ENCODE measurements at regions not wholly inside any gene's neighbourhood (a gene's known extent, or its start where the extent isn't known, plus 50 kb on each side); places are given as distances from the start of the nearest gene placed in this dataset.

DNA sequence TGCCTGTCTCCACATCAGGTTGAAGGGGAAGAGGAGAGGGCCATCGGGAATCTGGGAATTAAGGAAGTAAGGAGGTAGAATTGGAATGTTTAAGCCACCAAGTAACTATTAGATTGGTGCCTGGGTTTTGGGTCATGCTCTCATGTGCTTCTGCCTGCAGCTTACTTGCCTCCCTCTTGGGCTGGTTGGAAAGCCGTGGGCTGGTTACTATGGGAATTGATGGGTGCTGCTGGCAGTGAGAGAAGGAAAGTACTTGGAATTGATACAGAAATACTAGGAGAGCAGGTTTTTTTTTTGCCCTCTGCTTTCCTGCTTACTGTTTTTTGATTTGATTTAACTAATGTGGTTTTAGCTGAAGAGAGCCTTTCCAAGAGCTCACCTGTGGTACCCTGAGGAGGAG is 493.5 kb upstream of the RGS6 start:
- peaks cover 0 to 2% (median 0%) of the 10 kb centered on the region in 5 experiments for H3K9me3 ChIP-seq (ENCODE audit: control extremely low read depth in 1 of 5, control insufficient read depth in 4 of 5, insufficient read depth in 2 of 5, low read depth in 1 of 5, low read length in 4 of 5)
- 100% methylated on average over 1 of the region's 2 CpGs for WGBS (ENCODE audit: insufficient coverage)
- H3K4me3 ChIP-seq (ENCODE audit: control insufficient read depth in 1 of 7, extremely low read depth in 1 of 7, insufficient read depth in 4 of 7, low read depth in 2 of 7, low read length in 6 of 7): no peak overlapping the region
- H3K27ac ChIP-seq (ENCODE audit: insufficient read depth in 1 of 2, low read depth in 1 of 2, low read length in 2 of 2, poor library complexity in 1 of 2, severe bottlenecking in 2 of 2): no peak overlapping the region
- no peak for DNase-seq
- CTCF ChIA-PET: no interaction called here
- H3K4me1 ChIP-seq (ENCODE audit: control extremely low read depth in 1 of 4, control insufficient read depth in 4 of 4, insufficient read depth in 4 of 4, low read length in 3 of 4): no peaks in the 10 kb centered on the region
- no peaks in the 10 kb centered on the region for H3K27me3 ChIP-seq (replicated peaks in 2 of 5; ENCODE audit: control insufficient read depth in 4 of 5, insufficient read depth in 5 of 5, low read length in 4 of 5)
- no peaks in the 10 kb centered on the region for H3K36me3 ChIP-seq (ENCODE audit: control insufficient read depth in 4 of 4, insufficient read depth in 4 of 4, low read length in 3 of 4)
- POLR2A ChIA-PET: no interaction called here

DNA sequence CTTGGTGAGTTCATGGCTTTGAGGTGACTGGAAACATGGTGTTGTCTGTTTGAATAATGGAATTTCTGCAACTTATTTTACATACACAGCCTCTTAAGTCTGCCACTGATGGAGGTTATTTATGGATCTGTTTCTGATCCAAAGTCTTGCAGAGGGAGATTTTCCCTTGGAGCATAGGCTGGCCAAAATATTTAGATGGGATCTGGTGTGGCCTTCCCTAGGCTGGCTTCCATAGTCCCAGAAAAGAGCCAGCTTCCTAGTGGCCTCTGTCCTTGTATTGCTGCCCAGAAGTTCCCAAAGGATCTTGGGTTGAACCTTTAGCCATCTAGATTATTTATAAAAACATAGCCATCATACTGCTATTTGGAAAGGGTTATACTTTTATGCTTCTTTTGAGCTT is 491.1 kb upstream of the RGS6 start:
- no peak for DNase-seq
- no peaks in the 10 kb centered on the region for H3K4me1 ChIP-seq (ENCODE audit: control extremely low read depth in 1 of 4, control insufficient read depth in 4 of 4, insufficient read depth in 4 of 4, low read length in 3 of 4)
- no peak overlapping the region for H3K27ac ChIP-seq (ENCODE audit: insufficient read depth in 1 of 2, low read depth in 1 of 2, low read length in 2 of 2, poor library complexity in 1 of 2, severe bottlenecking in 2 of 2)
- no peaks in the 10 kb centered on the region for H3K27me3 ChIP-seq (replicated peaks in 2 of 5; ENCODE audit: control insufficient read depth in 4 of 5, insufficient read depth in 5 of 5, low read length in 4 of 5)
- H3K4me3 ChIP-seq (ENCODE audit: control insufficient read depth in 1 of 7, extremely low read depth in 1 of 7, insufficient read depth in 4 of 7, low read depth in 2 of 7, low read length in 6 of 7): no peak overlapping the region
- H3K36me3 ChIP-seq (ENCODE audit: control insufficient read depth in 4 of 4, insufficient read depth in 4 of 4, low read length in 3 of 4): no peaks in the 10 kb centered on the region
- H3K9me3 ChIP-seq (ENCODE audit: control extremely low read depth in 1 of 5, control insufficient read depth in 4 of 5, insufficient read depth in 2 of 5, low read depth in 1 of 5, low read length in 4 of 5): no peaks in the 10 kb centered on the region
- POLR2A ChIA-PET: no interaction called here
- CTCF ChIA-PET: interaction anchor here (1.7 kb wide), 1 partner anchor 11 kb away, joined by 7 read pairs; no protein-coding TSS in a partner anchor

DNA sequence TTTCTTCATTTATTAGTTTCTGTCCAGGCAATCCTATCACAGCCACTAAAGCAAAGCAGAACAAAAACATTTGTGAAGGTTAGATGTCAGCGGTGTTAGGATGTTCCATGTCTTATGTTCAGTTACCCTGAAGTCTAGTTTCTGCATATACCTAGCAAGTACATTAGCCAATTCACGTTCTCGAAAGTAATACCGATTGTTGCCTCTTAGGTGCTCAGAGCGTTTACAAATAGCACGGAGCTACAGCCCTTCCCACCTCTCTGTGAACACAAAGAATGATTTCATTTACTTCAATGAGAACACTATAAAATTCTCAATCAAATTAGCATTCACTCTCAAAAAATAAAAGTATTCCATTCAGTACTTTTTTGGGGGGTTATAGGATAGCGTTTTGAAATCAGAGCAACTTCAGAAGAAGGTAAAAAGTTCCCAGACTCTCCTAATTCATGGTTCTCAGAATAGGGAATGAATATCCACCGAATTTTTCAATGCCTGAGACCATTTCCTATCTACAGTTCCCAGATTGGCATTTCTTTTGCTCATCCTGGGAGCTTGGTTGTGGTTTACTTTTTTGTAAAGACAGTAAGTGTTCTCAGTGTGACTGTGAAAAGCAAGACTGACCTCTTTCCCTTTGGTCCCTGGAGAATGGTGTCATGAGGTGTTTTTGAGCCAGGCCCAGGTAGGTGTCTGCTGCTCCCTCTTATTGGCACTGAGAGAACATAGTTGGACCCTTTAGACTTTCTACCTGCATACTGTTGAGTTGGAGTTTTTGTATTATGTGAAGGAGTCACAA is 488.0 kb upstream of the RGS6 start:
- no peak overlapping the region for H3K27ac ChIP-seq (ENCODE audit: insufficient read depth in 1 of 2, low read depth in 1 of 2, low read length in 2 of 2, poor library complexity in 1 of 2, severe bottlenecking in 2 of 2)
- POLR2A ChIA-PET: no interaction called here
- DNase-seq: no peak
- H3K4me3 ChIP-seq (ENCODE audit: control insufficient read depth in 1 of 7, extremely low read depth in 1 of 7, insufficient read depth in 4 of 7, low read depth in 2 of 7, low read length in 6 of 7): no peak overlapping the region
- H3K27me3 ChIP-seq (replicated peaks in 2 of 5; ENCODE audit: control insufficient read depth in 4 of 5, insufficient read depth in 5 of 5, low read length in 4 of 5): no peaks in the 10 kb centered on the region
- WGBS (ENCODE audit: insufficient coverage): 100% methylated on average over 5 of the region's 8 CpGs
- H3K36me3 ChIP-seq (ENCODE audit: control insufficient read depth in 4 of 4, insufficient read depth in 4 of 4, low read length in 3 of 4): no peaks in the 10 kb centered on the region
- H3K9me3 ChIP-seq (ENCODE audit: control extremely low read depth in 1 of 5, control insufficient read depth in 4 of 5, insufficient read depth in 2 of 5, low read depth in 1 of 5, low read length in 4 of 5): no peaks in the 10 kb centered on the region
- CTCF ChIA-PET: no interaction called here
- H3K4me1 ChIP-seq (ENCODE audit: control extremely low read depth in 1 of 4, control insufficient read depth in 4 of 4, insufficient read depth in 4 of 4, low read length in 3 of 4): no peaks in the 10 kb centered on the region

DNA sequence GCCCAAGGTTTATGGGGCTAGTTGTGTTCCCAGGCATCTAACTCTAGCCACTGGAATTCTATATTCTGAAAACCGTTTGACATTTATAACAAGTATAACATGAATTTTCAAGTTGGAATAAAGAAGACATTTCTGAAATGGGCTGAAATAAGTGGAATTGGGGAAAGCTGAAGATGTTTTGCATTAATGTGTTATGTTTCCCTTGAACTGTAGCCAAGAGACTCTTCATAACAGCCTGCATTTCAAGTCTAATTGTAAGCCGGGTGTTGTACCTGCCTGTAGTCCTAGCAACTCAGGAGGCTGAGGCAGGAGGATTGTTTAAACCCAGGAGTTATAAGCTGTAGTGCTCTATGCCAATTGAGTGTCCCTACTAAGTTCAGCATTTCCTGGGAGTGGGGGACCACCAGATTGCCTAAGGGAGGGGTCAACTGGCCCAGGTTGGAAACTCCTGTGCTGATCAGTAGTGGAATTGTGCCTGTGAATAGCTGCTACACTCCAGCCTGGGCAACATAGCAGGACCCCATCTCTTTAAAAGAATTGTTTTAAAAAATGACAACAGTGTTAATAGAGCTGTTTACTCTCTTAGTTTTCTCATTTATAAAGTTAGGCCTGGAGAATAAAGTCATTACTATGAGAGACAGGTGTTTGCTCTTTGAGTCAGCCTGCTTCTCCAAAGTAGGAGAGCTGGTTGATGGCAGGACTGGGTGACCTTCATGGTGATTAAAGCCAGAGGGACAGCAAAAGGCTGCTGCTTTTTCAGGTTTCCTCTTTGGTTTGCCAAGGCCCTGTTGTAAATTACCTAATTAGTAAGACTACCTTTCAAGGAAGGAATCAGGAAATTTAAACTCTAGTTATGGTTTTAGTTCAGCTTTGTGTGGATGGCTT is 483.6 kb upstream of the RGS6 start:
- Histone ChIP-seq H3K4me3 (ENCODE audit: control insufficient read depth in 1 of 7, extremely low read depth in 1 of 7, insufficient read depth in 4 of 7, low read depth in 2 of 7, low read length in 6 of 7) (no peak overlapping the region), H3K27me3 (replicated peaks in 2 of 5; ENCODE audit: control insufficient read depth in 4 of 5, insufficient read depth in 5 of 5, low read length in 4 of 5) (no peaks in the 10 kb centered on the region), H3K4me1 (ENCODE audit: control extremely low read depth in 1 of 4, control insufficient read depth in 4 of 4, insufficient read depth in 4 of 4, low read length in 3 of 4) (no peaks in the 10 kb centered on the region), H3K36me3 (ENCODE audit: control insufficient read depth in 4 of 4, insufficient read depth in 4 of 4, low read length in 3 of 4) (no peaks in the 10 kb centered on the region), H3K9me3 (ENCODE audit: control extremely low read depth in 1 of 5, control insufficient read depth in 4 of 5, insufficient read depth in 2 of 5, low read depth in 1 of 5, low read length in 4 of 5) (no peaks in the 10 kb centered on the region), H3K27ac (ENCODE audit: insufficient read depth in 1 of 2, low read depth in 1 of 2, low read length in 2 of 2, poor library complexity in 1 of 2, severe bottlenecking in 2 of 2) (no peak overlapping the region)
- POLR2A ChIA-PET: no interaction called here
- 100% methylated on average over 1 of the region's 2 CpGs for WGBS (ENCODE audit: insufficient coverage)
- CTCF ChIA-PET: no interaction called here
- DNase-seq: no peak

DNA sequence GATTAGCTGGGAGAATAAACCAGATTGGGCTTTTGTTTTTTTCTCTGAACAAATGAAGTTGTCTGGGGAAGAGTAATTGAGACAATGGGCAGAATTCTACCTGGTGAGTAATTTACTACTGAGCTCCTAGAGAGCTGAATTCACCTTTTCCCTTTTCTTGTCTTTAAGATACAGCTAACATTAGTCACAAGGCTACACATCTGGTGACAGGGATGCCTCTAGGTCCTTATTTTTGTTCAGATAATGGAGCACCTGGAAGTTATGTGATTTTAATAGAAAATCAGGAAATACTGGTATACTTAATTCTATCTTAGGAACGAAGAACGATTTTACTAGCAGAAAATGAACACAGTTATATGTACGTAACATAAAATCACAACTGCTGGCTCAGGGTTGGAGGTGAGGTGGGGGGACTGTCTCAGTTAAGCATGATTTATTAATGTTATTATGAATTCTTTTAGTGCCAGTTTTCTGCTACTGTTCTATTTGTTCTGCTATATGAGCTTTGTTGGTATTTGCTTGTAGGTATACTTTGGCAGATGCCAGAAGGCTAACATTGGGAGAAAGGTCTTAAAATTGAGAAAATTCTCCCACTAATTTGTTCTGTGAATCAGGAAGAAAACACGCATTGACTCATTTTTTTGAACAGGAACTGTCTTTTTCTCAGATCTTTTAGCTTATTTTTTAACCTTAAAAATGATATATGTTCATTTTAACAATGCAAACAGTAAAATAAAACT is 482.7 kb upstream of the RGS6 start:
- 94% methylated on average over 3 of the region's 4 CpGs for WGBS (ENCODE audit: insufficient coverage)
- Histone ChIP-seq H3K4me3 (ENCODE audit: control insufficient read depth in 1 of 7, extremely low read depth in 1 of 7, insufficient read depth in 4 of 7, low read depth in 2 of 7, low read length in 6 of 7) (no peak overlapping the region), H3K27me3 (replicated peaks in 2 of 5; ENCODE audit: control insufficient read depth in 4 of 5, insufficient read depth in 5 of 5, low read length in 4 of 5) (no peaks in the 10 kb centered on the region), H3K27ac (ENCODE audit: insufficient read depth in 1 of 2, low read depth in 1 of 2, low read length in 2 of 2, poor library complexity in 1 of 2, severe bottlenecking in 2 of 2) (no peak overlapping the region), H3K9me3 (ENCODE audit: control extremely low read depth in 1 of 5, control insufficient read depth in 4 of 5, insufficient read depth in 2 of 5, low read depth in 1 of 5, low read length in 4 of 5) (no peaks in the 10 kb centered on the region), H3K4me1 (ENCODE audit: control extremely low read depth in 1 of 4, control insufficient read depth in 4 of 4, insufficient read depth in 4 of 4, low read length in 3 of 4) (no peaks in the 10 kb centered on the region), H3K36me3 (ENCODE audit: control insufficient read depth in 4 of 4, insufficient read depth in 4 of 4, low read length in 3 of 4) (no peaks in the 10 kb centered on the region)
- ChIA-PET POLR2A (no interaction called here), CTCF (interaction anchor here (1.2 kb wide), 1 partner anchor 46 kb away, joined by 3 read pairs; no protein-coding TSS in a partner anchor)
- DNase-seq: no peak

DNA sequence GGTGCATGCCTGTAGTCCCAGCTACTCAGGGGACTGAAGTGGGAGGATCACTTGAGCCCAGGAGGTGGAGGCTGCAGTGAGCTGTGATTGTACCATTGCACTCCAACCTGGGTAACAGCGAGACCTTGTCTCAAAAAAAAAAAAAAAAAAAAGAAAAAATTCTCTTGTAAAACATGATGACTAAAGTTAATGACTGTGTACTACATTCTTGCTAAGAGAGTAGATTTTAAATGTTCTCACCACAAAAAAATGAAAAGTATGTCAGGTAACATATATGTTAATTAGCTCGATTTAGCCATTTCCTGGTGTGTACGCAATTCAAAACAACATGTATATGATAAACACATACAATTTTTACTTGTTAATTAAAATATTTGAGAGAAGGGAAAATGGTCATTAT is 480.7 kb upstream of the RGS6 start:
- H3K27me3 ChIP-seq (replicated peaks in 2 of 5; ENCODE audit: control insufficient read depth in 4 of 5, insufficient read depth in 5 of 5, low read length in 4 of 5): no peaks in the 10 kb centered on the region
- no peak overlapping the region for H3K27ac ChIP-seq (ENCODE audit: insufficient read depth in 1 of 2, low read depth in 1 of 2, low read length in 2 of 2, poor library complexity in 1 of 2, severe bottlenecking in 2 of 2)
- no peaks in the 10 kb centered on the region for H3K36me3 ChIP-seq (ENCODE audit: control insufficient read depth in 4 of 4, insufficient read depth in 4 of 4, low read length in 3 of 4)
- peaks cover 0 to 6% (median 4%) of the 10 kb centered on the region in 4 experiments for H3K4me1 ChIP-seq (ENCODE audit: control extremely low read depth in 1 of 4, control insufficient read depth in 4 of 4, insufficient read depth in 4 of 4, low read length in 3 of 4)
- no peak overlapping the region for H3K4me3 ChIP-seq (ENCODE audit: control insufficient read depth in 1 of 7, extremely low read depth in 1 of 7, insufficient read depth in 4 of 7, low read depth in 2 of 7, low read length in 6 of 7)
- no CpG with 5 or more reads among the region's 3 CpGs for WGBS (ENCODE audit: insufficient coverage)
- no peaks in the 10 kb centered on the region for H3K9me3 ChIP-seq (ENCODE audit: control extremely low read depth in 1 of 5, control insufficient read depth in 4 of 5, insufficient read depth in 2 of 5, low read depth in 1 of 5, low read length in 4 of 5)
- no peak for DNase-seq
- CTCF ChIA-PET: no interaction called here
- POLR2A ChIA-PET: no interaction called here

DNA sequence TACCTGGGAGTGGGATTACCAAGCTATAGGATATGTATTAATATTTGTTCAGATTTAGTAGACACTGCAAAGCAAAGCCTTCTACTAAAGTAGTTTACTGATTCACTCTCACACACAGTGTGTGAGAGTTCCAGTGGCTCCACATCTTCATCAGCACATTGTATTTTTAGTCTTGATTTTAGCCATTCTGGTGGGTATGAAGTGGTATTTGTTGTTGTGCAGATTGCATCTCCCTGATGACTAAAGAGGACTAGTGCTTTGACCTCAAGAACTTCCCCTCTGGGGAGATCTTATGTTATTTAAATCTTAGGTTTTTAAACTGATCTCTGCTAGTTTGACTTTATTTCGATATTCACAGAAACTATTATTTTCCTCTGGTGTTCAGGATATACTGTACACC is 479.7 kb upstream of the RGS6 start:
- DNase-seq: no peak
- Histone ChIP-seq H3K27ac (ENCODE audit: insufficient read depth in 1 of 2, low read depth in 1 of 2, low read length in 2 of 2, poor library complexity in 1 of 2, severe bottlenecking in 2 of 2) (no peak overlapping the region), H3K4me1 (ENCODE audit: control extremely low read depth in 1 of 4, control insufficient read depth in 4 of 4, insufficient read depth in 4 of 4, low read length in 3 of 4) (peaks cover 0 to 6% (median 4%) of the 10 kb centered on the region in 4 experiments), H3K4me3 (ENCODE audit: control insufficient read depth in 1 of 7, extremely low read depth in 1 of 7, insufficient read depth in 4 of 7, low read depth in 2 of 7, low read length in 6 of 7) (no peak overlapping the region), H3K27me3 (replicated peaks in 2 of 5; ENCODE audit: control insufficient read depth in 4 of 5, insufficient read depth in 5 of 5, low read length in 4 of 5) (no peaks in the 10 kb centered on the region), H3K9me3 (ENCODE audit: control extremely low read depth in 1 of 5, control insufficient read depth in 4 of 5, insufficient read depth in 2 of 5, low read depth in 1 of 5, low read length in 4 of 5) (no peaks in the 10 kb centered on the region), H3K36me3 (ENCODE audit: control insufficient read depth in 4 of 4, insufficient read depth in 4 of 4, low read length in 3 of 4) (no peaks in the 10 kb centered on the region)
- ChIA-PET CTCF (no interaction called here), POLR2A (no interaction called here)
- WGBS (ENCODE audit: insufficient coverage): no CpG with 5 or more reads among the region's 1 CpG
